Right forelimb (tissue), 1 donor: ENCODE measurements at regions not wholly inside any gene's neighbourhood (a gene's known extent, or its start where the extent isn't known, plus 50 kb on each side); places are given as distances from the start of the nearest gene placed in this dataset.
A peak's percentile ranks its signal among the peaks of the same experiment; 100 is the strongest.

Source experiments
- DNase-seq: peaks from one replicate; pipeline ENCODE4 v3.0.0-alpha.2; 2018

DNA sequence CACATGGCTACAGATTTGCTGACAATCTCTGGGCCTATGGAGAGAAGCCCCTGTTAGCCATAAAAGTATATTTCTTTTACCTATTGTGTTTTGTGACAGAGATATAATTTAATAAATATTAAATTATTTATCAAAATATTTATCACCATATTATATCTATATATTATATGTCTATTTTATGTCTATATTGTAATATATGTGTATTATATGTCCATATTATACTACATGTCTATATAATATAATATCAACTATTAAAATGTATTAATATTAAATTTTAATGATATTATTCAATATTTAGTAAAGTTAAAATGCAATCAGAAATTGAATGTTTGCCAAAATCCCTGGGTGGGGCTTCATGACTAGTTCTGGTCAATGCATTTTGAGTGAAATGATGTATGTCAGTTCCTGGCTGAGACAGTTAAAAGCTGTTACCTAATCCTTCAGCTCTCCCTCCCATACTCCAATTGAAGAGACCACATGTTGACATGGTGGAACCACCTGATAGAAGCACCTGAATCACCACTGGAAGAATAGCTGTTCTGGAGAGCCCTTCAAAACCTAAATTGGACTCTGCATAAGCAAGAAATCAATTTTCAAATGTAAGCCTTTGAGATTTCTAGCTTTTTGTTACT, 357.3 kb upstream of the DDHD1 start:
- DNase-seq = no peak

DNA sequence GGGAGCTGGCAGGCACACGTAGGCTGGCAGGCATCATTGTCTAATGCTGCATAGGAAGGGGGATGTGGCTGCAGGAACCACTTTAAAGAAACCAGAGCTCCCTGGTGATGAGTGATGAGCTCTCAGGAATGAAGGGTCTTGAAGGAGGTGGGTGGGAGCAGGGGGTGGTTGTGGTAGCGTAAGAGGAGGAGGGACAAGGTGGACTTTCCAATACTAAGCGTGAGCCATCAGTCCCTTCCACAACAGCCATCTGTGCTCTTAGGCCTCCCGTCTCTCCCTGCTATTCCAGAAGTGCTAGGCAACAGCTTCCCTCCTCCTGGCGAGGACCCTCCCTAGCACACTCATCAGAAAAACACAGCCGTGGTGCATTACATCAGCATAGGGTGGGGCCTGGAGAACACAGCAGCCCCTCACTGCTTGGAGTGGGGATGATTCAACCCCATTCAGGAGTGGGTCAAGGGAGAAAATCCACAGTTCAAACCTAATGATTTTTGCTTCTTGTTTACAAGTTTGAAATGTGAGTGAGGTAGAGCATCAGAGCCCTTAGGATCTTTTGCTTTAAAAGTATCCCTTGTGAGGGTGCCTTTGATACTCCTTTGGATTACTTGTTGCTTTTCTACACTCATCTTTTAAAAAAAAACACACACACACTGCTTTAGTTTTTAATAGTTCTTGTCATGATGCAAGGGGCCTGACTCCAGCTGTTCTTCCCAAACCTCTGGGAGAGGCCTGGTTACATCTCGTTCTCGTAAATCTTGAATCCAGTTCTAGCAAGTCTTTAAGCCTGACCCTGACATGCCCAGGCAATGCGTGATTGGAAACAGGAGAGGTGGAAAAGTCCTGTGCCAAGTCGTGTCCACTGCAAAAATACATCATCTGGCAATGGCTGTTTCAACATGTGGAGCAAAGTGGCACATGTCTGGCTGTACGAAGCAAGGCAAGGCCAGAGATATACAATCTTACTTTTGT, 356.4 kb upstream of the DDHD1 start:
- peak; percentile 69 for DNase-seq

DNA sequence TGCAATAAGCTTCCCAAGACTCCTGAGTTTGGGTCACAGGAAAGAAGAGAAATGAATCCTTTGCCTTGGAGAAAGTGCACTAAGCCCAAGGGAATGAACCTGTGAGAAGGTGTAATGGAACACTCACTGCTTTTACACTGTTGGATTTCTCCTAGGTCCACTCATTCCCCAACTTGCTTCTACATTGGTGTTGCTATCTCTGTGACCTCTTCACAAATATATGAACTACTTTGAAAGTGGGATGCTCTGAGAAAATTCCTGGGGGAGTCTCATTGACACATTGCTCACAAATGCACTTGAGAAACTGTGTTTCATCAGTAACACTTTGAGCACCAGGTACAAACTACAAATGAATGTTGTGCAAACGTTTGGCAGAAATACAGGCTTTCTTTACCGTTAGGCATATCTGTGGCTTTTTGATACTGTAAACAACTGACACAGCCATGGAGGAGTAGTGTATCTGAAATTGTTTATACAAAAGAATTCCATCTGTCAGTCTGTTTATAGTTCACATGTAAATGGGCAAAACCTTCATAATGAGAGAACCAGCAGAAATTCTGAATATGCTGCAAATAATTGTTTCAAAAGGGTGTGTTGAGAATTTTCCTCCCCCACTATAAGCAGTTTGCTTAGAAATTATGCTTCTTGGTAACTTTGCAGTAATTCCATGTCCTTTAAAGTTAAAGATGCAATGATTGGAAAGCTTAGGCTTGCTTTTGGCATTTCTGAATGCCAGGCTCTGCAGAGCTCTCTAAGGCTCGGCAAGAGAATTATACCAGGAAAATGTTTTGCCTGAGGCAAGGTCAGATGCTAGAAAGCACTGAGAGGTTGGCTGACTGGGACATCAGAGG, 348.5 kb upstream of the DDHD1 start:
- DNase-seq = no peak

DNA sequence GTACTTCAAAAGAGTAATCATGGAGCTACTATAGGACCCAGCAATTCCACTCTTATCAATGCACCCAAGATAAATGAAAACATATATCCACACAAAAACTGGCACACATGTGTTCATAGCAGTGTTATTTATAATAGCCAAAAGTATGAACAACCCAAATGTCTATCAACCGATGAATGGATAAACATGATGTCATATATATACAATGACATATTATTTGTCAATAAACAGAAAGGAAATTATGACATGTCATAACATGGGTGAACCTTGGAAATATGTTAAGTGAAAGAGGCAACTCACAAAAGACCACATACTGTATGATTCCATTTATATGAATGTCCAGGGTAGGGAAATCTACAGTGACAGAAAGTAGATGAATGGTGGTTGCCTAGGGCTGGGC, 347.1 kb upstream of the DDHD1 start:
- DNase-seq = no peak

DNA sequence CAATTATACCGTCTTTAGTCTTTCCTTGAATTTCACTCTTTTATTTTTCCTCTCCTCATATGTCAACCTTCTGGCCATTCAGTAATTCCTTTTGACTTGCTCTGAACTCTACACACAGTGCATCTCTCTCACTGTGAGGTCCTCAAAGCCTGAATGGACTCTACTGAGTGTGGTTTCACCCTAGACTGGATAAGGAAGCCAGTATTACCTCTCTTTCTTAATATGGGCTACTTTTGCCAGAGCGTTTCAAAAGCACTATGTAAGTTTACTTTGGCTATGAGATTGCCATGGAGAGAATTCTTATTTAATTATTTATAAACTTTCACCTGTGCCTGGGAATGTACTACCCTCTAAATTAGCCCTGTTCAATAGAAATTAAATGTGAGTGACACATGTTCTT, 343.5 kb upstream of the DDHD1 start:
- no peak for DNase-seq

DNA sequence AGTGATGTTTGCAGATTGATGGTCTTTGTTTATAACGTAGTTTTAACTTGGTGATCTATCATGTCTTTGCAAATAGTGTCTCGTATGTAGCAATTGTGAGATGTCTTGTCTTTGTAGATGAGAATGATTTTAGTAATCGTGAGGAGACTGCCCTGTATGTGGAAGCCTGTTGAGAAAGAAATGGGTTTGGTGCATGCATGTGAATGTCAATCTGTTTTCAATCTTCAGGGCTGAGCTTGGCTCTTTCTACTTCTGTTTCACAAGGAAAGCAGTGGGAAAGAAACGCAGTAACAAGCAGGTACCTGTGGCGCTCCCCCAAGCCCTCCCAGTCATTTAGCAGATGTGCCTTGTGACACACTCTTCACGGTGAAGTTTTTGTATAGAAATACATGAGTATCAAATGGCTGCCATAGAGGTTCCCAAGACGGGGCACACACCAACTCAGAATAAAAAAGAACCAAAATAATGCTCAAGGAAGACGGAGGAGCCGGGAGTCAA, 342.8 kb upstream of the DDHD1 start:
- DNase-seq = no peak

DNA sequence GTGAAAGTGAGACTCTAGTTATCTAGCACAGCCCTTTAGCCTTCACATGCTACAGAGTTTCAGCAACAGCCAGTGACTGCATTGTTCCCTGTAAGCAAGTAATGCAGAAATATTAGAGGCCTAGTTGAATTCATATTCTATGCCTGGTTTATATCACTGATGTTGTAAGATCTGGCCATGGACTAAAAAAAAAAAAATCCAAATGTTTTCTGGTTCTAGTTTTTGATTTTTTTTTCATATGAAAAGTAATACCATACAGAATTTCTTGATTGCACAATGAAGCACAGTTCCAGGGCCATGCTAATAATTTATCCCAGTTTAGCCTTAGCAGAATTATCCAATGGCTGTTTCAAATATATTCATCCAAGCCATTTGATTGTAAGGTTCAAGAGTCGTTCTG, 341.5 kb upstream of the DDHD1 start:
- DNase-seq = no peak

DNA sequence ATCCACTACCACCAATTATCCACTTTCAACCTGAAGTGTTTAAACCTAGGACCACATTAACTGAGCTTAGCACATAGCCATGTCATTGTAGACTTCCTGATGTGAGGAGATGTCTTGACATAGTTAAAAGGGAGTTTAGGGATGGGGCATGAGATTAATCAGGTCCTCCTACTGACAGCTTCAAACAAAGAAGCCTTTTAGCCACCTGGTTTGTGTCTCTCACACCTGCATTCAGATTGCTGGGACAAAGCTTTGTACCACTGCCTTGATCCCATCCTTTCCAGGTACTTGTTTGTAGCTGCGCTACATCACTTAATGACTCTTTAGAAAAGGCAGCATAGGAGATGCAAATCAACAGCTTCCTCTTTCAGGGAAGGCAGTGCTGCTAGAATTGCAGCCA, 340.7 kb upstream of the DDHD1 start:
- no peak for DNase-seq

DNA sequence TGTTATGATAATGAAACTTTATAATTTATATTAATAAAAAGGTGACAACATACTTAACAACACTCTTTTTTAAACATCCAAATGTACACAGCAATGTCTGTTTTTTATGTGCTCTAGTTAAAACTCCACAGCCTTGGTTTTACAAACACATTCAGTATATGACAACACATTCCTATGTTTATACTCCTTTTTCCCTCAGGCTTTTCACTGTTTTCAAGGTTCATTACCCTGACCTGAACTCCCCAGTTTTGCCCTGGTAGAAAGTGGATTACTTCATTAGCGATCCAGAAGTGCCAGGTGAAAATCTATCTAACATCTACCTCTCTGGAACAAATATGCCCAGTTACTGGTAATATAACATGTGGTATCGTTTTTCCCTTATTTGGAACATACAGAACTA, 340.2 kb upstream of the DDHD1 start:
- DNase-seq = no peak

DNA sequence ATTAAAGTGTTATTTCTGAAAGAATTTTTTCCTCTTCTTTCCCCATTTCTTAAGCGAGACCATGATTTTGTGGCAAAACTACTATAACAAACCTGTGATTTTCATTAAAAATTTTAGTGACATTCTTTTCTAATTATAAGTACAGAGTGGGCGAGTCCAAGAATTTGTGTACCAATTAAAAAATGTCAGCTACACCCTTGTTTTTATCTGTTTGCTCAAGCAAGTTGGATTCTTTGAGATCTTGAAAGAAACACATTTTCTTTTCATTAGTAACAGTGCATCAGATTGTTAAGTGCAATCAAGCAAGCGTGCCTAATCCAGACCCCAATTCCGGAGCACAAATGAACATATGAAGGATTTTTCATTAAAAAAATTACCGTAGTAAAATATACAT, 338.8 kb upstream of the DDHD1 start:
- no peak for DNase-seq

DNA sequence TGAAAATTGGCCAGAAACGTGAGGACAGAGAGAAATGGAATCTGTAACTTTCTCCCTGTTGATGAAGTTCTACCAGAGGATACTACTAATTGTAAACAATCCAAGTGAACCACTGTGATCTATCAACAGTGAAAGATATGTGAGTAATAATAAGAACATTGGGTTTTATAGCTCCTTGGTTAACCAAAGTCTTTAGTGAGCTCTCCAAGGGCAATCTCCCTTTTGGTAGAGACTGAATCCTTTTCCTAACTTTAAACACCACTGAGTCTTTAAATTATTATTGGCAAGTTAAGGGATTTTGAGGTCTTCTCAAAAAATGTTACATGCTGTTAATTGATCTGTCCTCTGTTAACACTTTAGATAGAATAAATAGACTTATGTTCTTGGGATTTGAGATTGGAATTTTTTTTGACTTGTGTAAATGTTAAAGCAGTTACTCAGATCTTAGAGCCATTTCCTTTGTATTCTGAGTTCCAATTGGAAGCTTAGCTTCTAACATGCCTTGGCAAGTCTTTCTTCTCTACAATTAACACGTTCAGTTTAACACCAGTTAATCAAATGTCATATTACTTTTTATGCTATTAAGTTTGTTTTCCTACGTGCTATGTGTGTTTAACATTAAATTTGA, 338.2 kb upstream of the DDHD1 start:
- DNase-seq = no peak

DNA sequence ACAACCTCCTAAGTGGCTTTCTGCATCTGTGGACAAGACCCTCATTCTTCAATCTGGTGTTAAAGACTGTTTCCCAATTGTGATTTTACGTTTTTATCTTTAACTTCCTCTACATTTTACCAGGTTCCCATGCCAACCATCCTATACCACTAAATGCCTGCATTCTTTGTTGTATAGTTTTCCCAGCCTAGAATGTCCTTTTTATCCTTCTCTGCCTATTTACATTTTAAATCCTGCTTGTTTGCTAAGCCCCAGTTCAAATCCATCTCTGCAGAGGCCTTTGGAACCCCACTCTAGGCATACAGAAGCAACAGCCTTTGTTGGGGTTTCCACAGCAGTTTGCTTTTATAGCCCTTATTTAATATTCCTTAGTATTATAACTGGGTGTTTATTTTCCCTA, 325.1 kb upstream of the DDHD1 start:
- DNase-seq = no peak

DNA sequence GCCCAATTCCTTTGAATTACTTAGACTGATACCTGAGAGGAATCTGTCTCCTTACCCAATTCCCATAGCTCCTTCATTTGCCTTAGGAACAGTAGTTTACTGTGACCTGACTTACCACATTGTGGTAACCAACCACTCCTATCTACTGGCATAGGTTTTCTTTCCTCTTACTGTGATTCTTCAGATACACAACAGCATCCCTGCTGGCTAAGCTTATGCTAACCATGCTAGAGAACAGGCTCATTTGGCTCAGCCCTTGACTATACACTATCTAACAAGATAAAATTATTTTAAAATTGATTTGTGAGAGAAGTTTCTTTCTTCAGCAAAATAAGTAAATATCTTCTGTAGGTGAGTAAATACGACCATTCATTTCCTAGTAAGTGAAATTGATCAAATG, 320.4 kb upstream of the DDHD1 start:
- no peak for DNase-seq

DNA sequence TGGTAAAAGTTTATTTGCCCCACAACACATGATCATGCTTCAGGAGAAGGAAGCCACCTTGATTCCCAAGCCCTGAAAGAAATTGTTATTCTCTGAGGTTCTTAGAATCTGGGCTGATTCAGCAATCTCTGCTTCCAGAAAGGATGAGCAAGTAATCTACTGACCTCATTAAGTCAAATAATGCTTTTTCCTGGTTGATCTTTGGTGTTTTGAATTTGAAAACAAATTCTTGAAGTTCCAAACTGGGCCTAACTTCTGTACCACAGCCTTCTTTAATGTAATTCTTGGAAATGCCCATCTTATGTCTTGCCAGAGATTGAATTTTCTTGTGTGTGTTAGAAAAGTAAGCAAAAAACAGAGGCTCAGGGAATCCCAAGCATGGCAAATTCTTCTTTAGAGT, 319.2 kb upstream of the DDHD1 start:
- DNase-seq = no peak

DNA sequence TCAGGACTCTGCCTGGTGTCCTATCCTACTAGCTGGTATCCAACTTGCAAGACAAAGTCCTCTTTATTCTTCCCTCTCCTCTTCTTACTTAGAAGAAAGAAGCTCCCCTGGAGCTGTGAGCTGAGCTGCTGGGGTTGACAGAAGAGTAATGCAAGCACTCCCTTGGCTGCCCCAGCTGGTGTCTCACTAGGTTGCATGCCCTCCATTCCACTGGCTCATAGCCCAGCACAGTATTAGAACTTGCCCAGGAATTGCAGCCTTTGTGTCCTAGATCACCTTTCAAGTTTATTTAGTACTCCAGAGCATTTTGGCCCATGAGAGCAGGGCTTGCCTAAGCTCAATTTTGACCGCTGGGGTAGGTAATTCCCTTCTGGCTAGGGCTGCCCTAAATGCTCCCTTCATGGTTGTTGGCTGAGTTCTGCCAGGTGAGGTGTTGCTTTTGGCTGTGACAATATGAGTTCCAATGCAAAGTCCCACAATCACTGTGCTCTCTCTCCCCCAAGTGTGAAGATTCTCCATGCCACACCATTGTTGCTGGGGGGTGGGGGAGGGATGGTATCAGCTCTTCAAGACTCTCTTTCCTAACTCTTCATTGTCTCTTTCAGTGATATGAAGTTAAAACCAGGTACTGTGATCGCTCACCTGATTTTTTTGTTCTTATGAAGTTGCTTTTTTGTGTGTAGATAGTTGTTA, 317.4 kb upstream of the DDHD1 start:
- DNase-seq = no peak

DNA sequence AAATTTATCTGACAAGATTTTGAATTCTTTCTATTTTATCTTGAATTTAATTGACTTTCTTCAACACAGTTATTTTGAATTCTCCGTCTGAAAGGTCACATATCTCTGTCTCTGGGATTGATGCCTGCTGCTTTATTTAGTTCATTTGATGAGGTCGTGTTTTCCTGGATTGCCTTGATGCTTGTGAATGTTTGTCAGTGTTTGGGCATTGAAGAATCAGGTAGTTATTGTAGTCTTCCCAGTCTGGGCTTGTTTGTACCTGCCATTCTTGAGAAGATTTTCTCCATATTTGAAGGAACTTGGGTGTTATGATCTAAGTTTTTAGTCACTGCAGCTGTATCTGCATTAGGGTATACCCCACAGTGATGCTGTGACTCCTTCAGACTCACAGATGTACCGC, 315.8 kb upstream of the DDHD1 start:
- no peak for DNase-seq

DNA sequence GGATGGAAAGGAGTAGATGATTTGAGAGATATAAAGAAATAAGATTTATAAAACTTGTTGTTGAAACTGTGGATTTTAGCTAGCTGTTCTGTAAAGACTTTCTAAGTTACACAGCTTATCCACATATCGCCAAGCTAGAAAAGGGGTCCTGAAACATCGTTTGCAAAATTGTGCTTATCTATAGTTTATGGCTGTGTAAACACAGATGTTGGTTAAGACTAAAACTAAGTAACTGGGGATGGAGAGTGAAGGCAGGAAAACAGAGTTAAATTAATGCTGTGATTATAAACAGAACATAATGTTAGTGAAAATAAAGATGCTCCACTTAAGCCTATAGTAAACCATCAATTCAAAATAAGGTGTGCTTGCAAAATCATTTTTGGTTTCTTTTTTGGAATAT, 311.3 kb upstream of the DDHD1 start:
- DNase-seq = no peak

DNA sequence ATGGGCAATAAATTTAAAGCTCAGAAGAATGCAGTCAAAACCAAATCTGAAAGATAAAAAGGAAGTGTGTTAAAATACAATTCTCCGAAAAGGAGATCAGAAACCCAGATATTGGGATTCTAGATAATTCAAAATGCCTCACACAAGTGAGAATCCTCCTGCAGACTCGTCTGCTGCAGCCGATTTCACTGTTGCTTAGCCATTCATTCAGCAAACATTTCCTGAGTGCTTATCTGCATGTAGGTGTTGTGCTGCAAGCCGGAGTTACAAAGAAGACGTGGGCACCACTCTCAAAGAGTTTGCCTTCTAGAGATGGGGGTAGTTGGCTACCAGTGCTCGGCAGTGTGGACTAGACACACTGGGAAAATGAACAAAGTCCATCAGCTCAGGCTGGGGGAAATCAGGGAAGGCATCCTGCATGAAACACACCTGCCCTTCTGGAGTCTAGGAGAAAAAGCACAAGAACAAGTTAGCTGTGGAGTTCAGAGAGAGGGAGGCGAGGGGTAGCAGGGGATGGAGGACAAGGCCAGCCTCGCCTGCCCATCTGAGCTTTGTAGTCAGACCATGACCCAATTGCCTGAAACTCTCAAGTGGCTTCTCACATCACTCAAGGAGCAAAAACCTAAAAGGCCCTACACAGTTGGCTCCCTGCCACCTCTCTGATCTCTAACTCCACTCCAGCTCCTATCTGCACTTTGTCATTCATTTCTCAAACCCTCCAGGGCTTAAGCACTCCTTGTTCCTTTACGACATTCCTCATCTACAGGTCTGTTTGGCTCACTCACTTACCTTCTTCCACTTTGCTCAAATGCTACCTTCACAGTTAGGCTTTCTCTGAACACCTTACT, 310.0 kb upstream of the DDHD1 start:
- no peak for DNase-seq

DNA sequence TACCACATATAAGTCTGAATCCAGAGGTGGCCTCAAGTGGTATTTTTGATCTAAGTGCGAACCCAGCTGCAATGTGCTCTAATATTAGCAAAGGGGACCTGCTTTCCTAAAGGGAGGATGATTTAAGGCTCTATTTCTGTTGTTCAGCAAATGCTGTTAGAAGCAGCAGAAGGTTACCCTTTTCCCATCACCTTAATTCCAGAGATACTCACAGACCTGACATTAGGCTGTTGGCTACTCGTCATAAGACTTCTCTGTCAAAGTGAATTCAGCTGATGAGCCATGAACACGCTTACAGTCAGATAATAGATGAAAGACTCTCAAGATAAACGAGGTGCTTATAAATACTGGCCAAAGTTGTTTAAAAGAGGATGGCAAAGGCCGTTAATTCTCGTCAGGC, 308.7 kb upstream of the DDHD1 start:
- no peak for DNase-seq

DNA sequence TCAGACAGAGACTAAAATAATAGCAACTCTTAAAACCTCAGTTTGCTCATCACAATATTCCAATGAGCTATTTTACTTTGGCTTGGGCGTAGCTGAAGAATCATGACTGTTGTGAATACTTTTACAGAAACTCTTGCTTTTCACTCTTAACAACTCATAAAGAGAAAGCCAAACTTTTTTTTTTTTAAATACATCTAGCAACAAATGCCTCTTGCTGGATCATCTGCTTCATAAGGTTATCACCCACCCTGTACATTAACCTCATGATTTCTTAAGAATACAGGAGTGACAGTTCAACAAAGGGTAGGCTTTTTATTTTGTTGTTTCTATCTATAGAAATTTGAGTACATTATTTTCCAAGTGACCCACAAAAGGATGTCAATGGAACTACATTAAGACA, 307.4 kb upstream of the DDHD1 start:
- DNase-seq = no peak

DNA sequence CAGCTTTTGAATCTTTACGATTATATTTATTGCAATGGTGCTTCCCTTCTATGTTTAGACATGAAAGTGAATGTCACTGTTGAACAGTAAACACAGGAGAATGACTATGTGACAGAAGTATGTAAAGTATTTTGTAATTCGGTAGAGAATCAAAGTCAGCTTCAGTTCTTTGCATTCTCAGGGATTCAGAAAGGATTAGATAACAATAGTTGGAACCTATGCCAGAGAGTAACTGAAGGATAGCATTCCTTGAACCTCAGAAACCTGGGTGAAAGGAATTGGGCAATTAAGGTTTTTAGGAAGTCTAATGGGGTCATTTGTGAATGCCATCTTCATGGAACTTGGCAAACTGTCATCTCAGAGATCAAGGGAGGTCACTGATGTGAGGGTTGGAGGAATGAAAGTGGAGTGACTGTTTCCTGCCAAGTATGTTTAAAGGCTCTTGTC, 305.3 kb upstream of the DDHD1 start:
- DNase-seq = no peak
